ENCODE measurements at regions not wholly inside any gene's neighbourhood (a gene's known extent, or its start where the extent isn't known, plus 50 kb on each side); places are given as distances from the start of the nearest gene placed in this dataset.

GRCh38 chr13:28563609-28564008, 68.7 kb upstream of the FLT1 start:
- no peaks in the 10 kb centered on the region for H3K36me3 ChIP-seq (ENCODE audit: control insufficient read depth, insufficient read depth, low read length)
- H3K9me3 ChIP-seq (ENCODE audit: control insufficient read depth in 2 of 2, low read length in 2 of 2): no peaks in the 10 kb centered on the region
- H3K4me1 Mint-ChIP-seq: no peaks in the 10 kb centered on the region
- no peaks in the 10 kb centered on the region for H3K9me3 Mint-ChIP-seq
- H3K27me3 Mint-ChIP-seq: peaks cover 9% of the 10 kb centered on the region
- H3K4me3 Mint-ChIP-seq: no peak overlapping the region
- no peak overlapping the region for H3K27ac ChIP-seq (ENCODE audit: insufficient read depth, low read length, poor library complexity, severe bottlenecking)
- DNase-seq (no peak), ATAC-seq (ENCODE audit: low read depth in 2 of 2) (no peak)
- H3K27ac Mint-ChIP-seq: no peak overlapping the region
- no peaks in the 10 kb centered on the region for H3K27me3 ChIP-seq (ENCODE audit: control insufficient read depth, insufficient read depth, low read length)
- no peak overlapping the region for H3K4me3 ChIP-seq (ENCODE audit: low read depth, low read length)
- H3K36me3 Mint-ChIP-seq: no peaks in the 10 kb centered on the region
- no peaks in the 10 kb centered on the region for H3K4me1 ChIP-seq (ENCODE audit: control insufficient read depth, insufficient read depth, low read length, poor library complexity, severe bottlenecking)

- Histone ChIP-seq H3K27ac (ENCODE audit: insufficient read depth, low read length, poor library complexity, severe bottlenecking) (no peak overlapping the region), H3K36me3 (ENCODE audit: control insufficient read depth, insufficient read depth, low read length) (no peaks in the 10 kb centered on the region), H3K4me3 (ENCODE audit: low read depth, low read length) (no peak overlapping the region), H3K4me1 (ENCODE audit: control insufficient read depth, insufficient read depth, low read length, poor library complexity, severe bottlenecking) (no peaks in the 10 kb centered on the region), H3K27me3 (ENCODE audit: control insufficient read depth, insufficient read depth, low read length) (no peaks in the 10 kb centered on the region), H3K9me3 (ENCODE audit: control insufficient read depth in 2 of 2, low read length in 2 of 2) (no peaks in the 10 kb centered on the region)
- Mint-ChIP-seq H3K36me3 (no peaks in the 10 kb centered on the region), H3K9me3 (no peaks in the 10 kb centered on the region), H3K27me3 (peaks cover 9% of the 10 kb centered on the region), H3K4me1 (no peaks in the 10 kb centered on the region), H3K27ac (no peak overlapping the region), H3K4me3 (no peak overlapping the region)
- DNase-seq: no peak
- no peak for ATAC-seq (ENCODE audit: low read depth in 2 of 2)
Observed at GRCh38 chr13:28560612-28561011, 65.7 kb upstream of the FLT1 start.

DNA sequence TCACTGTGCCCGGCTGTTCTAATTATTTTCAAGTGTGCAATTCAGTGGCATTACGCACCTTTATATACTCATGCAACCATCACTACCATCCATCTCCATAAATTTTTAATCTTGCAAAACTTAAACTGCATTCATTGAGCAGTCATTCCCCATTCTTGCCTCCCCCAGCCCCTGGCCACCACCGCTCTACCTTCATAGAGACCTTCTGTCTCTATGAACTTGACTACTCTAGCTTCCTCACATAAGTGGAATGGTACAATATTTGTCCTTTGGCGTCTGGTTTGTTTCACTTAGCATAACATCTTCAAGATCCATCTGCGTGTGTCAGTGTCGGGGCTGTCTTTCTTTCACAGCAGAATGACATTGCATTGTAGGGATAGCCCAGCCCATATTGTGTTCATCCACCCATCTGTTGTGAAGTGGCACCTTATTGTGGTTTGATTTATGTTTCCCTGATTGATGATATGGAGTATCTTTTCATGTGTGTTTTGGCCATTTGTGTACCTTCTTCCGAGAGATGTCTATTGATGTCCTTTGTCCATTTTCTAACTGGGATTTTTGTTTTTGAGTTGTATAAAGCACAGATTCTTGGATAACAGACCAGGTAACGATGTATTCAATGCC, 64.8 kb upstream of the FLT1 start:
- no peak overlapping the region for H3K4me3 ChIP-seq (ENCODE audit: low read depth, low read length)
- H3K9me3 ChIP-seq (ENCODE audit: control insufficient read depth in 2 of 2, low read length in 2 of 2): no peaks in the 10 kb centered on the region
- H3K4me1 ChIP-seq (ENCODE audit: control insufficient read depth, insufficient read depth, low read length, poor library complexity, severe bottlenecking): no peaks in the 10 kb centered on the region
- no peaks in the 10 kb centered on the region for H3K36me3 ChIP-seq (ENCODE audit: control insufficient read depth, insufficient read depth, low read length)
- DNase-seq (no peak), ATAC-seq (ENCODE audit: low read depth in 2 of 2) (no peak)
- peaks cover 9% of the 10 kb centered on the region for H3K27me3 Mint-ChIP-seq
- H3K36me3 Mint-ChIP-seq: no peaks in the 10 kb centered on the region
- no peaks in the 10 kb centered on the region for H3K4me1 Mint-ChIP-seq
- H3K4me3 Mint-ChIP-seq: no peak overlapping the region
- no peak overlapping the region for H3K27ac ChIP-seq (ENCODE audit: insufficient read depth, low read length, poor library complexity, severe bottlenecking)
- peak overlapping the region in 1 of 3 donors; percentile 57 for H3K27ac Mint-ChIP-seq
- no peaks in the 10 kb centered on the region for H3K9me3 Mint-ChIP-seq
- no peaks in the 10 kb centered on the region for H3K27me3 ChIP-seq (ENCODE audit: control insufficient read depth, insufficient read depth, low read length)

- no peak for ATAC-seq (ENCODE audit: low read depth in 2 of 2)
- Mint-ChIP-seq H3K36me3 (no peaks in the 10 kb centered on the region), H3K27me3 (peaks cover 9% of the 10 kb centered on the region), H3K27ac (no peak overlapping the region), H3K9me3 (no peaks in the 10 kb centered on the region), H3K4me3 (no peak overlapping the region), H3K4me1 (no peaks in the 10 kb centered on the region)
- Histone ChIP-seq H3K4me1 (ENCODE audit: control insufficient read depth, insufficient read depth, low read length, poor library complexity, severe bottlenecking) (no peaks in the 10 kb centered on the region), H3K4me3 (ENCODE audit: low read depth, low read length) (no peak overlapping the region), H3K27ac (ENCODE audit: insufficient read depth, low read length, poor library complexity, severe bottlenecking) (no peak overlapping the region), H3K9me3 (ENCODE audit: control insufficient read depth in 2 of 2, low read length in 2 of 2) (no peaks in the 10 kb centered on the region), H3K27me3 (ENCODE audit: control insufficient read depth, insufficient read depth, low read length) (no peaks in the 10 kb centered on the region), H3K36me3 (ENCODE audit: control insufficient read depth, insufficient read depth, low read length) (no peaks in the 10 kb centered on the region)
- DNase-seq: no peak
Observed at GRCh38 chr13:28558567-28558966, 63.6 kb upstream of the FLT1 start.

GRCh38 chr13:28557725-28558520, 63.0 kb upstream of the FLT1 start:
- H3K27ac Mint-ChIP-seq: no peak overlapping the region
- H3K9me3 Mint-ChIP-seq: no peaks in the 10 kb centered on the region

DNA sequence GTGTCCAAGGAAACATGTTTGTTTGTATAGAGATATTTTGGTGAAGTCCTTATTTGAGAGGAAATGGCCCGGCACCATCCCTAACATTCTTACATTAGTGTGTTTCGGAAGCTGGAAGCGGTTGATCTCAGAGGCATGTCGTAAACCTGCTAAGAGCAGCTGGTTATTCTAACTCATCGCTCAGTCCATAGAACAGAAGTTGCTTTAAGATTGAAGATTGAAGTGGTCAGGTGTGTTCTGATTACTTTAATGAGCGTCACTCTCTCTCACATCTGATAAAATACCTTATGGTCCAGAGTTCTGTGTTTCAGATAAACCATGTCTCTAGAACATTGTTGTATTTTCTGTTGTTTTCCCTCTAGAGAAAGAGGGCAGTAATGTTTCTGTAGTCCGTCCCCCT, 60.2 kb upstream of the FLT1 start:
- no peaks in the 10 kb centered on the region for H3K36me3 ChIP-seq (ENCODE audit: control insufficient read depth, insufficient read depth, low read length)
- no peaks in the 10 kb centered on the region for H3K36me3 Mint-ChIP-seq
- no peak overlapping the region for H3K4me3 Mint-ChIP-seq
- no peaks in the 10 kb centered on the region for H3K4me1 Mint-ChIP-seq
- H3K9me3 ChIP-seq (ENCODE audit: control insufficient read depth in 2 of 2, low read length in 2 of 2): no peaks in the 10 kb centered on the region
- no peaks in the 10 kb centered on the region for H3K27me3 ChIP-seq (ENCODE audit: control insufficient read depth, insufficient read depth, low read length)
- H3K9me3 Mint-ChIP-seq: no peaks in the 10 kb centered on the region
- H3K27me3 Mint-ChIP-seq: no peaks in the 10 kb centered on the region
- no peak overlapping the region for H3K4me3 ChIP-seq (ENCODE audit: low read depth, low read length)
- DNase-seq (no peak), ATAC-seq (ENCODE audit: low read depth in 2 of 2) (no peak)
- no peak overlapping the region for H3K27ac Mint-ChIP-seq
- H3K4me1 ChIP-seq (ENCODE audit: control insufficient read depth, insufficient read depth, low read length, poor library complexity, severe bottlenecking): no peaks in the 10 kb centered on the region
- H3K27ac ChIP-seq (ENCODE audit: insufficient read depth, low read length, poor library complexity, severe bottlenecking): no peak overlapping the region

More at GRCh38 chr13:28557725-28558520, 63.0 kb upstream of the FLT1 start:
- Histone ChIP-seq H3K36me3 (ENCODE audit: control insufficient read depth, insufficient read depth, low read length) (no peaks in the 10 kb centered on the region), H3K27me3 (ENCODE audit: control insufficient read depth, insufficient read depth, low read length) (no peaks in the 10 kb centered on the region), H3K4me3 (ENCODE audit: low read depth, low read length) (no peak overlapping the region), H3K9me3 (ENCODE audit: control insufficient read depth in 2 of 2, low read length in 2 of 2) (no peaks in the 10 kb centered on the region), H3K27ac (ENCODE audit: insufficient read depth, low read length, poor library complexity, severe bottlenecking) (no peak overlapping the region), H3K4me1 (ENCODE audit: control insufficient read depth, insufficient read depth, low read length, poor library complexity, severe bottlenecking) (no peaks in the 10 kb centered on the region)
- Mint-ChIP-seq H3K36me3 (no peaks in the 10 kb centered on the region), H3K27me3 (peaks cover 5% of the 10 kb centered on the region), H3K4me3 (no peak overlapping the region), H3K4me1 (no peaks in the 10 kb centered on the region)
- DNase-seq (no peak), ATAC-seq (ENCODE audit: low read depth in 2 of 2) (no peak)

- ATAC-seq (ENCODE audit: low read depth in 2 of 2) (no peak), DNase-seq (no peak)
- Mint-ChIP-seq H3K27me3 (no peaks in the 10 kb centered on the region), H3K9me3 (peaks cover 0 to 1% (median 0%) of the 10 kb centered on the region in 7 donors), H3K4me1 (no peaks in the 10 kb centered on the region), H3K4me3 (no peak overlapping the region), H3K27ac (no peak overlapping the region), H3K36me3 (no peaks in the 10 kb centered on the region)
- Histone ChIP-seq H3K4me3 (ENCODE audit: low read depth, low read length) (no peak overlapping the region), H3K9me3 (ENCODE audit: control insufficient read depth in 2 of 2, low read length in 2 of 2) (no peaks in the 10 kb centered on the region), H3K27me3 (ENCODE audit: control insufficient read depth, insufficient read depth, low read length) (no peaks in the 10 kb centered on the region), H3K36me3 (ENCODE audit: control insufficient read depth, insufficient read depth, low read length) (no peaks in the 10 kb centered on the region), H3K4me1 (ENCODE audit: control insufficient read depth, insufficient read depth, low read length, poor library complexity, severe bottlenecking) (no peaks in the 10 kb centered on the region), H3K27ac (ENCODE audit: insufficient read depth, low read length, poor library complexity, severe bottlenecking) (no peak overlapping the region)
Observed at GRCh38 chr13:28553971-28554370, 59.0 kb upstream of the FLT1 start.

DNA sequence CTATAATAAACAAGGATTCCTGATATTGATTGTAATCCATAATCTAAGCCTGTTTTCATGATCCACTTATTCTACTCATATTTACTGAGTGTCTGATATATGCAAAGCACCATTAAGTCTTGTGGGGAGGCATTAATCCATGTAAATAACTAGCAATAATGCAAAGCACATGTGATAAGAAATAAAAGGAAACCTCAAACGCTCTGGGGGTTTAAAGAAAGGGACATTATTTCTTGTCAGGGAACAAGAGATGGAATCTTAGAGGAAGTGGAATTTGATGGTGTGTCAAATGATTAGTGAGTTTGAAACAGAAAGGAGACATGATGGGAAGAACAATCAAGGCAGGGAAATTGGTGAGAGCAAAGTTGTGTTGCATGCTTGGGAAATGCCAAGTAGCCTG, 57.4 kb upstream of the FLT1 start:
- H3K36me3 ChIP-seq (ENCODE audit: control insufficient read depth, insufficient read depth, low read length): no peaks in the 10 kb centered on the region
- ATAC-seq (ENCODE audit: low read depth in 2 of 2) (no peak), DNase-seq (no peak)
- Mint-ChIP-seq H3K36me3 (no peaks in the 10 kb centered on the region), H3K27ac (no peak overlapping the region), H3K9me3 (peaks cover 0 to 1% (median 0%) of the 10 kb centered on the region in 7 donors), H3K27me3 (peaks cover 4% of the 10 kb centered on the region), H3K4me1 (no peaks in the 10 kb centered on the region), H3K4me3 (no peak overlapping the region)
- H3K27ac ChIP-seq (ENCODE audit: insufficient read depth, low read length, poor library complexity, severe bottlenecking): no peak overlapping the region
- no peaks in the 10 kb centered on the region for H3K27me3 ChIP-seq (ENCODE audit: control insufficient read depth, insufficient read depth, low read length)
- no peaks in the 10 kb centered on the region for H3K4me1 ChIP-seq (ENCODE audit: control insufficient read depth, insufficient read depth, low read length, poor library complexity, severe bottlenecking)
- H3K9me3 ChIP-seq (ENCODE audit: control insufficient read depth in 2 of 2, low read length in 2 of 2): no peaks in the 10 kb centered on the region
- H3K4me3 ChIP-seq (ENCODE audit: low read depth, low read length): no peak overlapping the region

Data from CD4-positive, CD25-positive, alpha-beta regulatory T cell (primary cell).